Caco-2 (cell line): ENCODE measurements at regions not wholly inside any gene's neighbourhood (a gene's known extent, or its start where the extent isn't known, plus 50 kb on each side); places are given as distances from the start of the nearest gene placed in this dataset.
"Not testable (repeated sequence)": the region's sequence is repeated elsewhere in the genome, so short reads cannot be mapped to it uniquely, and the experiment has no call there.

Experiments
- BruUV-seq: library from RNA; stranded (reverse); fragments of 400-500 nt; replicated peaks from 2 replicates; lab custom pipeline; 2021; lab: Mats Ljungman, UMichigan
- CTCF ChIA-PET: fragments of 300-600 bp; sonication (Branson Sonifier 250); formaldehyde crosslinking; loops from one replicate; lab custom pipeline; 2022; ENCODE audit warnings: antibody characterized with exemption; lab: Charles Lee
- POLR2A ChIA-PET: fragments of 300-600 bp; sonication (Branson Sonifier 250); formaldehyde crosslinking; loops from one replicate; lab custom pipeline; 2022; ENCODE audit warnings: antibody characterized with exemption; lab: Charles Lee
- DNase-seq, 2 experiments: peaks; one replicate each; pipeline versions ENCODE4 v3.0.0 to v3.0.0-alpha.2; 2020 to 2022
- H3K27me3 ChIP-seq: replicated peaks from 2 replicates; pipeline ENCODE4 v1.6.0; 2011; ENCODE audit warnings: low read length; ENCODE audit not compliant: control insufficient read depth, insufficient read depth
- H3K36me3 ChIP-seq: 2 replicates; pipeline ENCODE4 v1.5.1; 2011; ENCODE audit warnings: low read length; ENCODE audit not compliant: control insufficient read depth, insufficient read depth
- H3K4me1 ChIP-seq: fragments of 250-450 bp; sonication (Bioruptor Pico); 2 replicates; pipeline ENCODE4 v1.5.1; 2020; ENCODE audit warnings: mild to moderate bottlenecking
- H3K4me3 ChIP-seq: 2 replicates; pipeline ENCODE4 v1.5.1; 2011; ENCODE audit warnings: low read depth, mild to moderate bottlenecking, control low read depth, low read length
- H3K9me3 ChIP-seq: fragments of 250-450 bp; sonication (Bioruptor Pico); 2 replicates; pipeline ENCODE4 v1.5.1; 2020; ENCODE audit warnings: mild to moderate bottlenecking, moderate library complexity
- H3K27ac Mint-ChIP-seq: one replicate; pipeline ENCODE4 v1.8.0; 2022; ENCODE audit warnings: mixed read lengths; ENCODE audit not compliant: unreplicated experiment
- H3K27me3 Mint-ChIP-seq: one replicate; pipeline ENCODE4 v1.8.0; 2022; ENCODE audit warnings: mixed read lengths; ENCODE audit not compliant: insufficient read depth, unreplicated experiment
- H3K36me3 Mint-ChIP-seq: one replicate; pipeline ENCODE4 v1.8.0; 2022; ENCODE audit warnings: mild to moderate bottlenecking, mixed read lengths; ENCODE audit not compliant: insufficient read depth, unreplicated experiment
- H3K4me1 Mint-ChIP-seq: one replicate; pipeline ENCODE4 v1.8.0; 2022; ENCODE audit warnings: low read depth, mixed read lengths; ENCODE audit not compliant: unreplicated experiment
- H3K4me3 Mint-ChIP-seq: one replicate; pipeline ENCODE4 v1.8.0; 2022; ENCODE audit warnings: mild to moderate bottlenecking, moderate library complexity, mixed read lengths; ENCODE audit not compliant: unreplicated experiment
- H3K9me3 Mint-ChIP-seq: one replicate; pipeline ENCODE4 v1.8.0; 2022; ENCODE audit warnings: mixed read lengths; ENCODE audit not compliant: unreplicated experiment
- intact Hi-C: fragments of 100-400 bp; cut with micrococcal nuclease; formaldehyde crosslinking; loops from one replicate; pipeline ENCODE4 v1.10.0; 2022; ENCODE audit not compliant: unreplicated experiment
- TF ChIP-seq, protein P1 (sequence below), 2 experiments: fragments of 200-600 bp in 1 of 2; IDR thresholded peaks; 1 replicate in 1 of 2; 2 replicates in 1 of 2; pipeline versions ENCODE4 v1.5.1 to v1.8.0; 2011 to 2022; ENCODE audit warnings: antibody characterized with exemption in 1 of 2, control low read depth in 1 of 2, inconsistent platforms in 1 of 2, low read depth in 1 of 2, low read length in 1 of 2, mild to moderate bottlenecking in 1 of 2, moderate library complexity in 1 of 2; ENCODE audit not compliant: insufficient read depth in 1 of 2, severe bottlenecking in 1 of 2, unreplicated experiment in 1 of 2

DNA sequence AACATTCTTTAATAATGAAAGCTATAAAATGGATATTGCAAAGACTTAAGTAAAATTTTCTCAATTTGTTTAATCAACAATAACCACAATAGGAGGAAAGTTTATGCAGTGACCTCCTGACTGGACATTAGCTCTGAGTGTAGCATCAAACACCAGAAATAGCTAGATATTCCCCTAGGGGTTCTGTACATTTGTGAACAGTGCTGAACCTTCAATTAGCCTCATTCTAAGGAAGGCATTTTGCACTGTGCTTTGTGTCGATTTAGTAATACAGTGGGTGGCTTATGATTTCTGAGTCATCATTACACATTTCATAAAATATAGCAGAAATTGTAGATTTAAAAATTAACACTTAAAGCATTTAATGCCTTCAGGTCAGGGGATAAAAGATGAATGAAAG, 367.3 kb upstream of the PCDH15 start:
- Histone ChIP-seq H3K4me1 (no peaks in the 10 kb centered on the region), H3K4me3 (no peak overlapping the region), H3K9me3 (no peaks in the 10 kb centered on the region), H3K27me3 (no peaks in the 10 kb centered on the region), H3K36me3 (no peaks in the 10 kb centered on the region)
- no peaks in the 10 kb centered on the region for H3K9me3 Mint-ChIP-seq
- no peaks in the 10 kb centered on the region for H3K27me3 Mint-ChIP-seq
- ChIA-PET POLR2A (no interaction called here), CTCF (no interaction called here)
- no peaks in the 10 kb centered on the region for H3K36me3 Mint-ChIP-seq
- TF ChIP-seq, protein P1, sequence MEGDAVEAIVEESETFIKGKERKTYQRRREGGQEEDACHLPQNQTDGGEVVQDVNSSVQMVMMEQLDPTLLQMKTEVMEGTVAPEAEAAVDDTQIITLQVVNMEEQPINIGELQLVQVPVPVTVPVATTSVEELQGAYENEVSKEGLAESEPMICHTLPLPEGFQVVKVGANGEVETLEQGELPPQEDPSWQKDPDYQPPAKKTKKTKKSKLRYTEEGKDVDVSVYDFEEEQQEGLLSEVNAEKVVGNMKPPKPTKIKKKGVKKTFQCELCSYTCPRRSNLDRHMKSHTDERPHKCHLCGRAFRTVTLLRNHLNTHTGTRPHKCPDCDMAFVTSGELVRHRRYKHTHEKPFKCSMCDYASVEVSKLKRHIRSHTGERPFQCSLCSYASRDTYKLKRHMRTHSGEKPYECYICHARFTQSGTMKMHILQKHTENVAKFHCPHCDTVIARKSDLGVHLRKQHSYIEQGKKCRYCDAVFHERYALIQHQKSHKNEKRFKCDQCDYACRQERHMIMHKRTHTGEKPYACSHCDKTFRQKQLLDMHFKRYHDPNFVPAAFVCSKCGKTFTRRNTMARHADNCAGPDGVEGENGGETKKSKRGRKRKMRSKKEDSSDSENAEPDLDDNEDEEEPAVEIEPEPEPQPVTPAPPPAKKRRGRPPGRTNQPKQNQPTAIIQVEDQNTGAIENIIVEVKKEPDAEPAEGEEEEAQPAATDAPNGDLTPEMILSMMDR (IDR thresholded peaks at IDR 0.05; ENCODE audit: insufficient read depth in 1 of 2, low read depth in 1 of 2, low read length in 1 of 2, severe bottlenecking in 1 of 2, unreplicated experiment in 1 of 2) = no peak
- no peaks in the 10 kb centered on the region for H3K4me1 Mint-ChIP-seq
- DNase-seq = no peak
- intact Hi-C loops = no loop called here
- H3K4me3 Mint-ChIP-seq = no peak overlapping the region
- BruUV-seq = no TSS peak
- no peak overlapping the region for H3K27ac Mint-ChIP-seq

- Histone ChIP-seq H3K4me1 (no peaks in the 10 kb centered on the region), H3K27me3 (no peaks in the 10 kb centered on the region), H3K4me3 (no peak overlapping the region), H3K9me3 (no peaks in the 10 kb centered on the region), H3K36me3 (no peaks in the 10 kb centered on the region)
- BruUV-seq = no TSS peak
- CTCF ChIA-PET = no interaction called here
- Mint-ChIP-seq H3K4me3 (no peak overlapping the region), H3K36me3 (no peaks in the 10 kb centered on the region), H3K9me3 (no peaks in the 10 kb centered on the region), H3K4me1 (no peaks in the 10 kb centered on the region), H3K27ac (no peak overlapping the region), H3K27me3 (peaks cover under 1% of the 10 kb centered on the region)
- POLR2A ChIA-PET = no interaction called here
- DNase-seq = no peak
- intact Hi-C loops = no loop called here
- TF ChIP-seq, protein P1 (IDR thresholded peaks at IDR 0.05; ENCODE audit: insufficient read depth in 1 of 2, low read depth in 1 of 2, low read length in 1 of 2, severe bottlenecking in 1 of 2, unreplicated experiment in 1 of 2) = no peak
Observed at GRCh38 chr10:55163388-55163979, 362.5 kb upstream of the PCDH15 start.

GRCh38 chr10:55162321-55162720, 361.3 kb upstream of the PCDH15 start:
- H3K4me3 Mint-ChIP-seq, H3K36me3 Mint-ChIP-seq, H3K27me3 Mint-ChIP-seq, POLR2A ChIA-PET, BruUV-seq, intact Hi-C loops, H3K4me3 ChIP-seq, H3K4me1 Mint-ChIP-seq, H3K36me3 ChIP-seq, H3K9me3 Mint-ChIP-seq, H3K4me1 ChIP-seq, H3K27me3 ChIP-seq, H3K9me3 ChIP-seq, H3K27ac Mint-ChIP-seq, DNase-seq, CTCF ChIA-PET: not testable (repeated sequence)
